Activated CD8-positive, alpha-beta memory T cell treated with anti-CD3 and anti-CD28 coated beads for 1 hour (primary cell): ENCODE measurements at regions not wholly inside any gene's neighbourhood (a gene's known extent, or its start where the extent isn't known, plus 50 kb on each side); places are given as distances from the start of the nearest gene placed in this dataset.

ENCODE experiments used
- DNase-seq, 2 donors: peaks; one replicate each; pipeline ENCODE4 v3.0.0-alpha.2; 2020; ENCODE audit warnings: low read depth in 1 of 2; ENCODE audit errors: extremely low read depth in 1 of 2

- DNase-seq = no peak
These were observed 503.8 kb upstream of the B3GAT1 start for GRCh38 chr11:134915881-134916280.

GRCh38 chr11:134915212-134915611 is 503.2 kb upstream of the B3GAT1 start:
- DNase-seq = no peak

GRCh38 chr11:134913999-134914590 is 502.1 kb upstream of the B3GAT1 start:
- no peak for DNase-seq

- DNase-seq = no peak
These were observed 501.3 kb upstream of the B3GAT1 start for GRCh38 chr11:134913391-134913790.

- no peak for DNase-seq
These were observed 499.6 kb upstream of the B3GAT1 start for GRCh38 chr11:134911514-134912180.

GRCh38 chr11:134908583-134908982 is 496.5 kb upstream of the B3GAT1 start:
- DNase-seq = no peak

- DNase-seq = no peak
These were observed 495.6 kb upstream of the B3GAT1 start for GRCh38 chr11:134907636-134908035.

GRCh38 chr11:134906356-134906955 is 494.4 kb upstream of the B3GAT1 start:
- no peak for DNase-seq

GRCh38 chr11:134905928-134906327 is 493.9 kb upstream of the B3GAT1 start:
- DNase-seq = no peak

- DNase-seq = no peak
These were observed 493.5 kb upstream of the B3GAT1 start for GRCh38 chr11:134905517-134905916.

- DNase-seq = no peak
These were observed 492.2 kb upstream of the B3GAT1 start for GRCh38 chr11:134904103-134904790.

- DNase-seq = no peak
These were observed 490.2 kb upstream of the B3GAT1 start for GRCh38 chr11:134901955-134902918.

GRCh38 chr11:134901542-134901941 is 489.5 kb upstream of the B3GAT1 start:
- DNase-seq = no peak

- no peak for DNase-seq
These were observed 482.0 kb upstream of the B3GAT1 start for GRCh38 chr11:134893810-134894685.

GRCh38 chr11:134890446-134890845 is 478.4 kb upstream of the B3GAT1 start:
- DNase-seq = no peak

GRCh38 chr11:134889832-134890231 is 477.8 kb upstream of the B3GAT1 start:
- no peak for DNase-seq

GRCh38 chr11:134888821-134889220 is 476.8 kb upstream of the B3GAT1 start:
- DNase-seq = no peak

- no peak for DNase-seq
These were observed 475.9 kb upstream of the B3GAT1 start for GRCh38 chr11:134887896-134888295.

GRCh38 chr11:134883484-134883883 is 471.4 kb upstream of the B3GAT1 start:
- no peak for DNase-seq
